Endodermal cell (in vitro differentiated cells): ENCODE measurements at regions not wholly inside any gene's neighbourhood (a gene's known extent, or its start where the extent isn't known, plus 50 kb on each side); places are given as distances from the start of the nearest gene placed in this dataset.

Source experiments
- DNase-seq: peaks from one replicate; pipeline ENCODE4 v3.0.0-alpha.2; 2017
- H3K27ac ChIP-seq: 2 replicates; pipeline ENCODE4 v1.5.1; 2013; ENCODE audit warnings: mild to moderate bottlenecking, low read depth, low read length, moderate library complexity
- H3K27me3 ChIP-seq: 2 replicates; pipeline ENCODE4 v1.6.1; 2013; ENCODE audit warnings: mild to moderate bottlenecking, low read length, moderate library complexity; ENCODE audit not compliant: insufficient read depth, control insufficient read depth, poor library complexity, severe bottlenecking
- H3K36me3 ChIP-seq: 2 replicates; pipeline ENCODE4 v1.7.0; 2013; ENCODE audit warnings: mild to moderate bottlenecking, low read length, moderate library complexity; ENCODE audit not compliant: control insufficient read depth, insufficient read depth
- H3K4me1 ChIP-seq: one replicate; pipeline ENCODE4 v1.7.0; 2013; ENCODE audit warnings: low read length; ENCODE audit not compliant: control insufficient read depth, insufficient read depth
- H3K4me3 ChIP-seq: 2 replicates; pipeline ENCODE4 v1.5.1; 2013; ENCODE audit warnings: mild to moderate bottlenecking, low read length, moderate library complexity
- H3K9ac ChIP-seq: 2 replicates; pipeline ENCODE4 v1.6.1; 2013; ENCODE audit warnings: mild to moderate bottlenecking, low read length, moderate library complexity; ENCODE audit not compliant: poor library complexity, severe bottlenecking; ENCODE audit errors: extremely low read depth
- H3K9me3 ChIP-seq: 2 replicates; pipeline ENCODE4 v1.6.1; 2013; ENCODE audit warnings: mild to moderate bottlenecking, low read length, moderate library complexity; ENCODE audit not compliant: control insufficient read depth
- H3K27ac Mint-ChIP-seq: 2 replicates; pipeline ENCODE4 v1.8.0; 2020; ENCODE audit warnings: mixed read lengths
- H3K27me3 Mint-ChIP-seq: 2 replicates; pipeline ENCODE4 v1.8.0; 2021; ENCODE audit warnings: mild to moderate bottlenecking, mixed read lengths; ENCODE audit not compliant: insufficient read depth
- H3K36me3 Mint-ChIP-seq: 2 replicates; pipeline ENCODE4 v1.8.0; 2020; ENCODE audit warnings: low read depth, mixed read lengths
- H3K4me1 Mint-ChIP-seq: 2 replicates; pipeline ENCODE4 v1.8.0; 2020; ENCODE audit warnings: mixed read lengths
- H3K4me3 Mint-ChIP-seq: 2 replicates; pipeline ENCODE4 v1.8.0; 2020; ENCODE audit warnings: mild to moderate bottlenecking, moderate library complexity, mixed read lengths
- H3K9me3 Mint-ChIP-seq: 2 replicates; pipeline ENCODE4 v1.8.0; 2020; ENCODE audit warnings: mild to moderate bottlenecking, mixed read lengths
- CTCF ChIP-seq: fragments of 200-600 bp; sonication (generic); conservative IDR thresholded peaks from 2 replicates; pipeline ENCODE4 v1.5.0; 2021; ENCODE audit warnings: antibody characterized with exemption, mild to moderate bottlenecking
- WGBS, 2 experiments: methylation state at CpG; one replicate each; pipeline versions ENCODE4 v1.1.5 to v1.1.7; 2013; ENCODE audit warnings: missing lambda C conversion rate in 2 of 2, mixed read lengths in 1 of 2; ENCODE audit not compliant: insufficient coverage in 1 of 2, insufficient read length in 1 of 2; 5-methylcytosine and 5-hydroxymethylcytosine counted together

- Histone ChIP-seq H3K4me3 (no peak overlapping the region), H3K4me1 (no peaks in the 10 kb centered on the region), H3K27me3 (no peaks in the 10 kb centered on the region), H3K9me3 (no peaks in the 10 kb centered on the region), H3K27ac (no peak overlapping the region), H3K9ac (no peak overlapping the region), H3K36me3 (no peaks in the 10 kb centered on the region)
- DNase-seq = no peak
- Mint-ChIP-seq H3K27me3 (no peaks in the 10 kb centered on the region), H3K4me1 (no peaks in the 10 kb centered on the region), H3K4me3 (no peak overlapping the region), H3K36me3 (no peaks in the 10 kb centered on the region), H3K9me3 (peaks cover under 1% of the 10 kb centered on the region), H3K27ac (no peak overlapping the region)
- 77 to 86% methylated on average over 1 to 3 of the region's 4 CpGs for WGBS, 2 experiments
- TF ChIP-seq CTCF = no peak
Measured at GRCh38 chr21:21712748-21713520, 714.7 kb downstream of the NCAM2 start.

- no peak overlapping the region for H3K4me3 Mint-ChIP-seq
- H3K9me3 Mint-ChIP-seq = no peaks in the 10 kb centered on the region
- H3K4me1 Mint-ChIP-seq = no peaks in the 10 kb centered on the region
- WGBS, 2 experiments = 94% methylated on average over 3 of the region's 3 CpGs; no CpG with 5 or more reads in 1 of the 2 experiments
- Histone ChIP-seq H3K4me3 (no peak overlapping the region), H3K27ac (no peak overlapping the region), H3K9me3 (no peaks in the 10 kb centered on the region), H3K36me3 (no peaks in the 10 kb centered on the region), H3K9ac (no peak overlapping the region), H3K4me1 (no peaks in the 10 kb centered on the region), H3K27me3 (no peaks in the 10 kb centered on the region)
- DNase-seq = no peak
- no peak for TF ChIP-seq CTCF
- no peaks in the 10 kb centered on the region for H3K27me3 Mint-ChIP-seq
- no peak overlapping the region for H3K27ac Mint-ChIP-seq
- no peaks in the 10 kb centered on the region for H3K36me3 Mint-ChIP-seq
Measured at GRCh38 chr21:21713651-21714180, 715.5 kb downstream of the NCAM2 start.

GRCh38 chr21:21714426-21714825 is 716.2 kb downstream of the NCAM2 start:
- Histone ChIP-seq H3K27ac (no peak overlapping the region), H3K36me3 (no peaks in the 10 kb centered on the region), H3K9me3 (no peaks in the 10 kb centered on the region), H3K9ac (no peak overlapping the region), H3K27me3 (no peaks in the 10 kb centered on the region), H3K4me3 (no peak overlapping the region), H3K4me1 (no peaks in the 10 kb centered on the region)
- Mint-ChIP-seq H3K9me3 (no peaks in the 10 kb centered on the region), H3K4me3 (no peak overlapping the region), H3K27me3 (no peaks in the 10 kb centered on the region), H3K4me1 (no peaks in the 10 kb centered on the region), H3K36me3 (no peaks in the 10 kb centered on the region), H3K27ac (no peak overlapping the region)
- WGBS, 2 experiments = 88 to 95% methylated on average over 2 of the region's 2 CpGs
- no peak for TF ChIP-seq CTCF
- DNase-seq = no peak
